Effector memory CD8-positive, alpha-beta T cell (primary cell): ENCODE measurements at regions not wholly inside any gene's neighbourhood (a gene's known extent, or its start where the extent isn't known, plus 50 kb on each side); places are given as distances from the start of the nearest gene placed in this dataset.
A peak's percentile ranks its signal among the peaks of the same experiment; 100 is the strongest.

Experiments used
- ATAC-seq: fragments of 150-1000 bp; cut with Tn5 transposase; replicated peaks from 2 replicates; pipeline ENCODE4 v1.10.0; 2021; ENCODE audit warnings: mild to moderate bottlenecking, moderate library complexity
- DNase-seq, 3 experiments: peaks; one replicate each; pipeline ENCODE4 v3.0.0; 2021
- H3K27ac Mint-ChIP-seq, 2 donors: one replicate each; pipeline ENCODE4 v1.8.0; 2022; ENCODE audit warnings: mild to moderate bottlenecking in 2 of 2, mixed read lengths in 2 of 2, moderate library complexity in 2 of 2
- H3K27me3 Mint-ChIP-seq, 2 donors: one replicate each; pipeline ENCODE4 v1.8.0; 2022; ENCODE audit warnings: mixed read lengths in 2 of 2
- H3K36me3 Mint-ChIP-seq: one replicate; pipeline ENCODE4 v1.8.0; 2022; ENCODE audit warnings: mild to moderate bottlenecking, moderate library complexity, mixed read lengths; ENCODE audit not compliant: insufficient read depth
- H3K4me1 Mint-ChIP-seq, 2 donors: one replicate each; pipeline ENCODE4 v1.8.0; 2022; ENCODE audit warnings: low read depth in 2 of 2, mixed read lengths in 2 of 2
- H3K4me3 Mint-ChIP-seq, 2 donors: one replicate each; pipeline ENCODE4 v1.8.0; 2022; ENCODE audit warnings: mild to moderate bottlenecking in 2 of 2, mixed read lengths in 2 of 2, moderate library complexity in 2 of 2
- H3K9me3 Mint-ChIP-seq, 2 donors: one replicate each; pipeline ENCODE4 v1.8.0; 2022; ENCODE audit warnings: mixed read lengths in 2 of 2

GRCh38 chr17:33516645-33517044 lies 223.6 kb upstream of the ASIC2 start:
- peaks cover 2 to 3% of the 10 kb centered on the region in 2 donors for H3K4me1 Mint-ChIP-seq
- no peaks in the 10 kb centered on the region for H3K36me3 Mint-ChIP-seq
- no peaks in the 10 kb centered on the region for H3K9me3 Mint-ChIP-seq
- H3K27ac Mint-ChIP-seq = no peak overlapping the region
- no peak for DNase-seq
- H3K27me3 Mint-ChIP-seq = peaks cover 23 to 45% of the 10 kb centered on the region in 2 donors
- H3K4me3 Mint-ChIP-seq = no peak overlapping the region
- no peak for ATAC-seq

- no peak for ATAC-seq
- Mint-ChIP-seq H3K9me3 (no peaks in the 10 kb centered on the region), H3K36me3 (no peaks in the 10 kb centered on the region), H3K4me1 (no peaks in the 10 kb centered on the region), H3K4me3 (no peak overlapping the region), H3K27ac (no peak overlapping the region), H3K27me3 (peaks cover 23 to 54% of the 10 kb centered on the region in 2 donors)
- no peak for DNase-seq
Measured at GRCh38 chr17:33517746-33518145, 224.7 kb upstream of the ASIC2 start.

- peaks cover 0 to 1% of the 10 kb centered on the region in 2 donors for H3K4me1 Mint-ChIP-seq
- peaks cover 32 to 64% of the 10 kb centered on the region in 2 donors for H3K27me3 Mint-ChIP-seq
- DNase-seq (no peak), ATAC-seq (no peak)
- no peaks in the 10 kb centered on the region for H3K36me3 Mint-ChIP-seq
- H3K27ac Mint-ChIP-seq = no peak overlapping the region
- no peaks in the 10 kb centered on the region for H3K9me3 Mint-ChIP-seq
- no peak overlapping the region for H3K4me3 Mint-ChIP-seq
Measured at GRCh38 chr17:33519692-33520091, 226.6 kb upstream of the ASIC2 start.

- Mint-ChIP-seq H3K36me3 (no peaks in the 10 kb centered on the region), H3K27ac (peak overlapping the region in 1 of 2 donors; percentile 49), H3K4me3 (no peak overlapping the region), H3K4me1 (peaks cover 0 to 1% of the 10 kb centered on the region in 2 donors), H3K9me3 (no peaks in the 10 kb centered on the region), H3K27me3 (peaks cover 32 to 64% of the 10 kb centered on the region in 2 donors)
- ATAC-seq = no peak
- DNase-seq = peak in 1 of 3 experiments; percentile 6
Measured at GRCh38 chr17:33520426-33521330, 227.6 kb upstream of the ASIC2 start.

- H3K4me3 Mint-ChIP-seq = no peak overlapping the region
- H3K27ac Mint-ChIP-seq = no peak overlapping the region
- no peak for DNase-seq
- H3K36me3 Mint-ChIP-seq = no peaks in the 10 kb centered on the region
- peaks cover 0 to 1% of the 10 kb centered on the region in 2 donors for H3K4me1 Mint-ChIP-seq
- H3K9me3 Mint-ChIP-seq = no peaks in the 10 kb centered on the region
- no peak for ATAC-seq
- H3K27me3 Mint-ChIP-seq = peaks cover 32 to 75% of the 10 kb centered on the region in 2 donors
Measured at GRCh38 chr17:33521784-33522183, 228.7 kb upstream of the ASIC2 start.

- Mint-ChIP-seq H3K4me1 (peaks cover 0 to 1% of the 10 kb centered on the region in 2 donors), H3K4me3 (no peak overlapping the region), H3K9me3 (no peaks in the 10 kb centered on the region), H3K27me3 (peaks cover 32 to 84% of the 10 kb centered on the region in 2 donors), H3K27ac (no peak overlapping the region), H3K36me3 (no peaks in the 10 kb centered on the region)
- no peak for ATAC-seq
- DNase-seq = no peak
Measured at GRCh38 chr17:33522623-33523022, 229.5 kb upstream of the ASIC2 start.

- DNase-seq = no peak
Measured at GRCh38 chr17:33523577-33523981, 230.5 kb upstream of the ASIC2 start.

GRCh38 chr17:33525186-33525585 lies 232.1 kb upstream of the ASIC2 start:
- peaks cover 13 to 85% of the 10 kb centered on the region in 2 donors for H3K27me3 Mint-ChIP-seq

More at GRCh38 chr17:33523577-33523981, 230.5 kb upstream of the ASIC2 start:
- no peaks in the 10 kb centered on the region for H3K9me3 Mint-ChIP-seq
- ATAC-seq = no peak
- H3K27ac Mint-ChIP-seq = peak overlapping the region in 1 of 2 donors; percentile 57
- no peaks in the 10 kb centered on the region for H3K36me3 Mint-ChIP-seq
- H3K27me3 Mint-ChIP-seq = peaks cover 25 to 85% of the 10 kb centered on the region in 2 donors
- no peak overlapping the region for H3K4me3 Mint-ChIP-seq
- peaks cover 0 to 1% of the 10 kb centered on the region in 2 donors for H3K4me1 Mint-ChIP-seq

GRCh38 chr17:33526717-33527116 lies 233.6 kb upstream of the ASIC2 start:
- H3K27ac Mint-ChIP-seq = no peak overlapping the region
- peaks cover 0 to 1% of the 10 kb centered on the region in 2 donors for H3K4me1 Mint-ChIP-seq
- DNase-seq (no peak), ATAC-seq (no peak)
- peaks cover 9 to 72% of the 10 kb centered on the region in 2 donors for H3K27me3 Mint-ChIP-seq
- H3K9me3 Mint-ChIP-seq = no peaks in the 10 kb centered on the region
- H3K36me3 Mint-ChIP-seq = no peaks in the 10 kb centered on the region
- H3K4me3 Mint-ChIP-seq = no peak overlapping the region

More at GRCh38 chr17:33525186-33525585, 232.1 kb upstream of the ASIC2 start:
- Mint-ChIP-seq H3K36me3 (no peaks in the 10 kb centered on the region), H3K27ac (no peak overlapping the region), H3K4me3 (no peak overlapping the region), H3K4me1 (peaks cover 0 to 1% of the 10 kb centered on the region in 2 donors), H3K9me3 (no peaks in the 10 kb centered on the region)
- DNase-seq = no peak
- no peak for ATAC-seq

- ATAC-seq (no peak), DNase-seq (no peak)
- H3K27me3 Mint-ChIP-seq = peaks cover 9 to 66% of the 10 kb centered on the region in 2 donors
- peaks cover 0 to 1% of the 10 kb centered on the region in 2 donors for H3K4me1 Mint-ChIP-seq
- no peak overlapping the region for H3K4me3 Mint-ChIP-seq
- no peaks in the 10 kb centered on the region for H3K36me3 Mint-ChIP-seq
- H3K9me3 Mint-ChIP-seq = no peaks in the 10 kb centered on the region
- no peak overlapping the region for H3K27ac Mint-ChIP-seq
Measured at GRCh38 chr17:33527290-33527689, 234.2 kb upstream of the ASIC2 start.

- ATAC-seq (no peak), DNase-seq (no peak)
- H3K27me3 Mint-ChIP-seq = peaks cover 6 to 56% of the 10 kb centered on the region in 2 donors
- no peak overlapping the region for H3K4me3 Mint-ChIP-seq
- no peaks in the 10 kb centered on the region for H3K36me3 Mint-ChIP-seq
- no peak overlapping the region for H3K27ac Mint-ChIP-seq
- no peaks in the 10 kb centered on the region for H3K4me1 Mint-ChIP-seq
- H3K9me3 Mint-ChIP-seq = no peaks in the 10 kb centered on the region
Measured at GRCh38 chr17:33528846-33529245, 235.8 kb upstream of the ASIC2 start.

GRCh38 chr17:33529816-33530215 lies 236.7 kb upstream of the ASIC2 start:
- DNase-seq = no peak
- Mint-ChIP-seq H3K36me3 (no peaks in the 10 kb centered on the region), H3K4me3 (no peak overlapping the region), H3K27ac (no peak overlapping the region), H3K27me3 (peaks cover 0 to 46% of the 10 kb centered on the region in 2 donors), H3K4me1 (no peaks in the 10 kb centered on the region), H3K9me3 (no peaks in the 10 kb centered on the region)
- ATAC-seq = no peak

- Mint-ChIP-seq H3K9me3 (no peaks in the 10 kb centered on the region), H3K27ac (no peak overlapping the region), H3K4me1 (no peaks in the 10 kb centered on the region), H3K36me3 (no peaks in the 10 kb centered on the region), H3K4me3 (no peak overlapping the region), H3K27me3 (peaks cover 0 to 31% of the 10 kb centered on the region in 2 donors)
- no peak for DNase-seq
- no peak for ATAC-seq
Measured at GRCh38 chr17:33531311-33531710, 238.2 kb upstream of the ASIC2 start.

- H3K27ac Mint-ChIP-seq = no peak overlapping the region
- H3K9me3 Mint-ChIP-seq = no peaks in the 10 kb centered on the region
- H3K27me3 Mint-ChIP-seq = peaks cover 0 to 22% of the 10 kb centered on the region in 2 donors
- H3K4me1 Mint-ChIP-seq = no peaks in the 10 kb centered on the region
- ATAC-seq (no peak), DNase-seq (no peak)
- H3K36me3 Mint-ChIP-seq = no peaks in the 10 kb centered on the region
- H3K4me3 Mint-ChIP-seq = no peak overlapping the region
Measured at GRCh38 chr17:33534087-33534486, 241.0 kb upstream of the ASIC2 start.
